PC-9 (cell line): ENCODE measurements at regions not wholly inside any gene's neighbourhood (a gene's known extent, or its start where the extent isn't known, plus 50 kb on each side); places are given as distances from the start of the nearest gene placed in this dataset.

Source experiments
- BruUV-seq: library from RNA; stranded (reverse); fragments of 400-500 nt; replicated peaks from 2 replicates; lab custom pipeline; 2021; lab: Mats Ljungman, UMichigan
- CTCF ChIA-PET: fragments of 300-600 bp; sonication (Branson Sonifier 250); formaldehyde crosslinking; loops from one replicate; lab custom pipeline; 2022; ENCODE audit warnings: antibody characterized with exemption; lab: Charles Lee
- POLR2A ChIA-PET: fragments of 300-600 bp; sonication (Branson Sonifier 250); formaldehyde crosslinking; loops from one replicate; lab custom pipeline; 2022; ENCODE audit warnings: antibody characterized with exemption; ENCODE audit not compliant: unreplicated experiment; lab: Charles Lee
- DNase-seq, 2 experiments: peaks; one replicate each; pipeline versions ENCODE4 v3.0.0 to v3.0.0-alpha.2; 2015 to 2022; ENCODE audit warnings: mixed read lengths in 1 of 2
- H2AFZ ChIP-seq: fragments of 200-600 bp; sonication (generic); 2 replicates; pipeline ENCODE4 v1.8.1; 2017; ENCODE audit warnings: antibody characterized with exemption
- H3F3A ChIP-seq: fragments of 200-600 bp; sonication (generic); 2 replicates; pipeline ENCODE4 v1.8.1; 2017; ENCODE audit warnings: antibody characterized with exemption, mild to moderate bottlenecking, low read depth; ENCODE audit not compliant: insufficient read depth
- H3K27ac ChIP-seq: fragments of 200-600 bp; sonication (generic); 2 replicates; pipeline ENCODE4 v1.6.1; 2016; ENCODE audit warnings: mixed run types
- H3K27me3 ChIP-seq: fragments of 200-600 bp; sonication (generic); 2 replicates; pipeline ENCODE4 v1.6.1; 2016; ENCODE audit warnings: low read depth, mixed run types; ENCODE audit not compliant: insufficient read depth
- H3K36me3 ChIP-seq: fragments of 200-600 bp; sonication (generic); 2 replicates; pipeline ENCODE4 v1.6.1; 2016; ENCODE audit warnings: low read depth, mixed run types
- H3K4me1 ChIP-seq: fragments of 200-600 bp; sonication (generic); replicated peaks from 2 replicates; pipeline ENCODE4 v1.6.1; 2016; ENCODE audit warnings: mixed run types; ENCODE audit not compliant: insufficient read depth
- H3K4me2 ChIP-seq: fragments of 200-600 bp; sonication (generic); 2 replicates; pipeline ENCODE4 v1.6.1; 2017; ENCODE audit warnings: mixed run types
- H3K4me3 ChIP-seq: fragments of 200-600 bp; sonication (generic); 2 replicates; pipeline ENCODE4 v1.6.1; 2016; ENCODE audit warnings: mixed run types
- H3K79me2 ChIP-seq: fragments of 200-600 bp; sonication (generic); 2 replicates; pipeline ENCODE4 v1.6.1; 2017; ENCODE audit warnings: low read depth, mixed run types
- H3K9me2 ChIP-seq: fragments of 200-600 bp; sonication (generic); 2 replicates; pipeline ENCODE4 v1.8.1; 2017; ENCODE audit warnings: mild to moderate bottlenecking; ENCODE audit not compliant: insufficient read depth
- H3K9me3 ChIP-seq: fragments of 200-600 bp; sonication (generic); 2 replicates; pipeline ENCODE4 v1.8.1; 2016; ENCODE audit warnings: low read depth; ENCODE audit not compliant: insufficient read depth
- H4K20me1 ChIP-seq: fragments of 200-600 bp; sonication (generic); 2 replicates; pipeline ENCODE4 v1.8.1; 2017; ENCODE audit not compliant: insufficient read depth
- CTCF ChIP-seq: fragments of 200-600 bp; sonication (generic); conservative IDR thresholded peaks from 2 replicates; pipeline ENCODE4 v1.6.1; 2017; ENCODE audit warnings: mixed run types, antibody characterized with exemption, mild to moderate bottlenecking, moderate library complexity
- EZH2 ChIP-seq: fragments of 200-600 bp; sonication (generic); IDR thresholded peaks from 2 replicates; pipeline ENCODE4 v1.8.0; 2017; ENCODE audit warnings: antibody characterized with exemption, low read depth
- intact Hi-C: fragments of 100-400 bp; cut with micrococcal nuclease; formaldehyde crosslinking; loops from one replicate; pipeline ENCODE4 v1.10.0; 2022; ENCODE audit not compliant: unreplicated experiment

- Histone ChIP-seq H3K79me2 (no peaks in the 10 kb centered on the region), H3K27ac (no peak overlapping the region), H2AFZ (no peak overlapping the region), H3K4me2 (no peak overlapping the region), H3F3A (no peaks in the 10 kb centered on the region), H4K20me1 (no peaks in the 10 kb centered on the region; the same call in 1 of the 2 replicates), H3K9me3 (no peaks in the 10 kb centered on the region), H3K27me3 (0 out of 2 replicates have a peak, but pooled peaks cover 7% of the 10 kb centered on the region), H3K9me2 (no peaks in the 10 kb centered on the region), H3K36me3 (no peaks in the 10 kb centered on the region), H3K4me1 (no peaks in the 10 kb centered on the region), H3K4me3 (no peak overlapping the region)
- BruUV-seq = no TSS peak
- POLR2A ChIA-PET = no interaction called here
- intact Hi-C loops = no loop called here
- CTCF ChIA-PET = no interaction called here
- no peak for DNase-seq
- no peak for TF ChIP-seq EZH2
- no peak for TF ChIP-seq CTCF
Observed at GRCh38 chr17:36674278-36674650, 72.9 kb downstream of the MRM1 start.

GRCh38 chr17:36675250-36675649, 73.9 kb downstream of the MRM1 start:
- Histone ChIP-seq H3K79me2 (no peaks in the 10 kb centered on the region), H3K27me3 (peaks cover 16% of the 10 kb centered on the region; the same call in 1 of the 2 replicates), H3K27ac (no peak overlapping the region), H3K9me3 (no peaks in the 10 kb centered on the region), H3K36me3 (no peaks in the 10 kb centered on the region), H3K4me3 (no peak overlapping the region), H3K9me2 (no peaks in the 10 kb centered on the region), H2AFZ (no peak overlapping the region), H4K20me1 (no peaks in the 10 kb centered on the region), H3K4me2 (no peak overlapping the region), H3F3A (no peaks in the 10 kb centered on the region), H3K4me1 (no peaks in the 10 kb centered on the region)
- CTCF ChIA-PET = no interaction called here
- BruUV-seq = no TSS peak
- DNase-seq = no peak
- POLR2A ChIA-PET = no interaction called here
- TF ChIP-seq EZH2 (no peak), CTCF (no peak)
- intact Hi-C loops = no loop called here

GRCh38 chr17:36675786-36676185, 74.4 kb downstream of the MRM1 start:
- Histone ChIP-seq H3K9me2 (no peaks in the 10 kb centered on the region), H3K4me3 (no peak overlapping the region), H3K36me3 (no peaks in the 10 kb centered on the region), H4K20me1 (no peaks in the 10 kb centered on the region), H3K27me3 (peaks cover 19% of the 10 kb centered on the region; the same call in 1 of the 2 replicates), H3K4me1 (no peaks in the 10 kb centered on the region), H2AFZ (no peak overlapping the region), H3K4me2 (no peak overlapping the region), H3F3A (no peaks in the 10 kb centered on the region), H3K9me3 (no peaks in the 10 kb centered on the region), H3K79me2 (no peaks in the 10 kb centered on the region), H3K27ac (no peak overlapping the region)
- no TSS peak for BruUV-seq
- no peak for DNase-seq
- intact Hi-C loops = no loop called here
- ChIA-PET POLR2A (no interaction called here), CTCF (no interaction called here)
- no peak for TF ChIP-seq EZH2
- no peak for TF ChIP-seq CTCF
